Cerebellar nuclear complex (tissue), 1 donor: ENCODE measurements at regions not wholly inside any gene's neighbourhood (a gene's known extent, or its start where the extent isn't known, plus 50 kb on each side); places are given as distances from the start of the nearest gene placed in this dataset.
"Not testable (repeated sequence)": the region's sequence is repeated elsewhere in the genome, so short reads cannot be mapped to it uniquely, and the experiment has no call there.

Experiments used
- DNase-seq, 2 experiments: peaks; one replicate each; lab custom pipeline; 2025; lab: John Stamatoyannopoulos, UW

GRCh38 chr3:86794361-86795065 lies 196.4 kb downstream of the VGLL3 start:
- DNase-seq: no peak

- DNase-seq: no peak
Observed at GRCh38 chr3:86793786-86794185, 197.2 kb downstream of the VGLL3 start.

GRCh38 chr3:86792316-86792715 lies 198.6 kb downstream of the VGLL3 start:
- no peak for DNase-seq

GRCh38 chr3:86790884-86791549 lies 199.9 kb downstream of the VGLL3 start:
- no peak for DNase-seq

GRCh38 chr3:86788371-86788770 lies 202.6 kb downstream of the VGLL3 start:
- no peak for DNase-seq

GRCh38 chr3:86787091-86787490 lies 203.9 kb downstream of the VGLL3 start:
- no peak for DNase-seq

- DNase-seq: no peak
Observed at GRCh38 chr3:86785386-86785785, 205.6 kb downstream of the VGLL3 start.

GRCh38 chr3:86782866-86783265 lies 208.1 kb downstream of the VGLL3 start:
- no peak for DNase-seq

GRCh38 chr3:86782286-86782685 lies 208.7 kb downstream of the VGLL3 start:
- DNase-seq: no peak

- DNase-seq: no peak
Observed at GRCh38 chr3:86774082-86774691, 216.8 kb downstream of the VGLL3 start.

GRCh38 chr3:86772699-86773098 lies 218.2 kb downstream of the VGLL3 start:
- DNase-seq: no peak

- no peak for DNase-seq
Observed at GRCh38 chr3:86771741-86772512, 219.0 kb downstream of the VGLL3 start.

GRCh38 chr3:86766331-86766730 lies 224.6 kb downstream of the VGLL3 start:
- DNase-seq: no peak

GRCh38 chr3:86757322-86758179 lies 233.4 kb downstream of the VGLL3 start:
- DNase-seq: not testable (repeated sequence)

- DNase-seq: no peak
Observed at GRCh38 chr3:86748015-86748414, 242.9 kb downstream of the VGLL3 start.

GRCh38 chr3:86744051-86744450 lies 246.9 kb downstream of the VGLL3 start:
- no peak for DNase-seq

- no peak for DNase-seq
Observed at GRCh38 chr3:86743233-86743632, 247.7 kb downstream of the VGLL3 start.

GRCh38 chr3:86740751-86741150 lies 250.2 kb downstream of the VGLL3 start:
- no peak for DNase-seq

- DNase-seq: no peak
Observed at GRCh38 chr3:86739244-86739643, 251.7 kb downstream of the VGLL3 start.

GRCh38 chr3:86738684-86739083 lies 252.3 kb downstream of the VGLL3 start:
- DNase-seq: no peak

GRCh38 chr3:86737517-86737916 lies 253.4 kb downstream of the VGLL3 start:
- no peak for DNase-seq

GRCh38 chr3:86733257-86733656 lies 257.7 kb downstream of the VGLL3 start:
- no peak for DNase-seq
